HepG2 (cell line): ENCODE measurements at regions not wholly inside any gene's neighbourhood (a gene's known extent, or its start where the extent isn't known, plus 50 kb on each side); places are given as distances from the start of the nearest gene placed in this dataset.
A peak's percentile ranks its signal among the peaks of the same experiment; 100 is the strongest.

Experiments used
- ATAC-seq: fragments of 200-7000 bp; cut with Tn5 transposase; 3 replicates; pipeline ENCODE4 v1.9.1; 2020; ENCODE audit warnings: mild to moderate bottlenecking, moderate library complexity
- BruUV-seq: library from RNA; stranded (reverse); fragments of 400-500 nt; replicated peaks from 2 replicates; lab custom pipeline; 2021; lab: Mats Ljungman, UMichigan
- CTCF ChIA-PET: fragments of 300-600 bp; formaldehyde crosslinking; extraction: SDS; loops from one replicate; lab custom pipeline; 2021; ENCODE audit warnings: low total read pairs, inconsistent platforms, low intra/inter-chr PET ratio; lab: Yijun Ruan, JAX
- POLR2A ChIA-PET: fragments of 350-600 bp; sonication (Branson Sonifier 250); formaldehyde crosslinking; loops from one replicate; lab custom pipeline; 2020; ENCODE audit warnings: antibody characterized with exemption, inconsistent platforms; lab: Yijun Ruan, JAX
- DNase-seq: peaks from one replicate; pipeline ENCODE4 v3.0.0-alpha.2; 2015; ENCODE audit warnings: low spot score
- FAIRE-seq: peaks from 3 replicates; lab custom pipeline; 2011; peaks lifted over from hg19 to GRCh38; lab: Jason Lieb, UNC
- H2AFZ ChIP-seq: one replicate; pipeline ENCODE4 v1.6.1; 2011; ENCODE audit warnings: low read length, inconsistent platforms
- H3K27ac ChIP-seq: fragments of 300-600 bp; 3 replicates; pipeline ENCODE4 v1.8.0; 2011; ENCODE audit warnings: mixed run types, mild to moderate bottlenecking, mixed read lengths, low read length, inconsistent platforms; ENCODE audit not compliant: insufficient read depth; ENCODE audit errors: extremely low read length
- H3K27me3 ChIP-seq, 2 experiments: fragments of 200-600 bp in 1 of 2; 2 replicates in 1 of 2; 3 replicates in 1 of 2; pipeline versions ENCODE4 v1.6.0 to v1.8.0; 2011; ENCODE audit warnings: low read length in 2 of 2, mild to moderate bottlenecking in 2 of 2, moderate library complexity in 2 of 2, inconsistent platforms in 1 of 2; ENCODE audit not compliant: insufficient read depth in 2 of 2, control insufficient read depth in 1 of 2
- H3K36me3 ChIP-seq, 2 experiments: fragments of 200-600 bp in 1 of 2; replicated peaks in 1 of 2; 2 replicates in 1 of 2; 3 replicates in 1 of 2; pipeline versions ENCODE4 v1.5.1 to v1.8.0; 2011; ENCODE audit warnings: low read length in 2 of 2, inconsistent platforms in 1 of 2; ENCODE audit not compliant: insufficient read depth in 2 of 2, control insufficient read depth in 1 of 2
- H3K4me1 ChIP-seq: 2 replicates; pipeline ENCODE4 v1.5.1; 2012; ENCODE audit warnings: low read length, inconsistent platforms; ENCODE audit not compliant: insufficient read depth
- H3K4me2 ChIP-seq: 2 replicates; pipeline ENCODE4 v1.6.0; 2011; ENCODE audit warnings: low read depth, low read length, inconsistent platforms
- H3K4me3 ChIP-seq, 3 experiments: fragments of 200-600 bp in 1 of 3; sonication (generic), shearing (Covaris generic) in 1 of 3; replicated peaks in 1 of 3; 2 replicates each; pipeline ENCODE4 v1.5.1; 2011 to 2016; ENCODE audit warnings: low read length in 3 of 3, inconsistent platforms in 2 of 3, low read depth in 2 of 3, mild to moderate bottlenecking in 2 of 3, control low read depth in 1 of 3, mixed read lengths in 1 of 3; ENCODE audit not compliant: insufficient read depth in 1 of 3
- H3K79me2 ChIP-seq: one replicate; pipeline ENCODE4 v1.6.1; 2011; ENCODE audit warnings: low read length, inconsistent platforms; ENCODE audit not compliant: insufficient read depth
- H3K9ac ChIP-seq: 2 replicates; pipeline ENCODE4 v1.6.0; 2011; ENCODE audit warnings: mild to moderate bottlenecking, low read depth, low read length, inconsistent platforms; ENCODE audit not compliant: insufficient read depth
- H3K9me3 ChIP-seq: 2 replicates; pipeline ENCODE4 v1.5.1; 2012; ENCODE audit warnings: mild to moderate bottlenecking, low read length
- H4K20me1 ChIP-seq: 2 replicates; pipeline ENCODE4 v1.6.0; 2011; ENCODE audit warnings: inconsistent platforms, mild to moderate bottlenecking, low read length, moderate library complexity; ENCODE audit not compliant: insufficient read depth
- CREB1 ChIP-seq, 2 experiments: fragments of 450-650 bp in 1 of 2; IDR thresholded peaks; 2 replicates each; pipeline ENCODE4 v1.6.1; 2016 to 2017; ENCODE audit warnings: control low read depth in 1 of 2, mild to moderate bottlenecking in 1 of 2, missing compliant biosample characterization in 1 of 2, missing genetic modification characterization in 1 of 2
- FOSL2 ChIP-seq: sonication (generic); formaldehyde crosslinking; IDR thresholded peaks from 2 replicates; pipeline ENCODE4 v1.4.0; 2020; ENCODE audit warnings: missing genetic modification reagents
- GLI4 ChIP-seq: sonication (generic); formaldehyde crosslinking; IDR thresholded peaks from 2 replicates; pipeline ENCODE4 v1.5.1; 2020; ENCODE audit warnings: missing genetic modification reagents, mild to moderate bottlenecking, moderate library complexity, borderline replicate concordance
- HMG20A ChIP-seq: IDR thresholded peaks from 2 replicates; pipeline ENCODE4 v1.6.1; 2016; ENCODE audit warnings: borderline replicate concordance
- IRX3 ChIP-seq: sonication (generic); formaldehyde crosslinking; IDR thresholded peaks from 2 replicates; pipeline ENCODE4 v1.8.1; 2023; ENCODE audit warnings: mild to moderate bottlenecking, low read depth, missing genetic modification reagents, borderline replicate concordance
- MAFF ChIP-seq: IDR thresholded peaks from 2 replicates; pipeline ENCODE4 v1.6.1; 2011; ENCODE audit warnings: low read depth, low read length, improper control_type of control experiment
- NFE2L1 ChIP-seq: sonication (generic); formaldehyde crosslinking; IDR thresholded peaks from 2 replicates; pipeline ENCODE4 v1.4.0; 2020; ENCODE audit warnings: missing genetic modification reagents, mild to moderate bottlenecking, borderline replicate concordance
- PHF20 ChIP-seq: sonication (generic); formaldehyde crosslinking; IDR thresholded peaks from 2 replicates; pipeline ENCODE4 v1.5.0; 2020; ENCODE audit warnings: mild to moderate bottlenecking, missing genetic modification reagents
- RARA ChIP-seq: IDR thresholded peaks from 2 replicates; pipeline ENCODE4 v1.6.1; 2016; ENCODE audit warnings: missing genetic modification reagents, missing compliant biosample characterization
- SP1 ChIP-seq, 2 experiments: fragments of 450-650 bp in 1 of 2; sonication (generic) in 1 of 2; formaldehyde crosslinking in 1 of 2; IDR thresholded peaks; 2 replicates each; pipeline versions ENCODE4 v1.4.0 to v1.6.1; 2016 to 2020; ENCODE audit warnings: missing genetic modification reagents in 1 of 2
- SP5 ChIP-seq: IDR thresholded peaks from 2 replicates; pipeline ENCODE4 v1.6.1; 2016; ENCODE audit warnings: low read depth, borderline replicate concordance
- ZNF546 ChIP-seq: sonication (generic); formaldehyde crosslinking; conservative IDR thresholded peaks from 2 replicates; pipeline ENCODE4 v1.8.1; 2023; ENCODE audit warnings: mild to moderate bottlenecking, missing genetic modification reagents
- ZNF552 ChIP-seq: sonication (generic); formaldehyde crosslinking; IDR thresholded peaks from 2 replicates; pipeline ENCODE4 v1.9.0; 2022; ENCODE audit warnings: missing genetic modification reagents, mild to moderate bottlenecking, borderline replicate concordance
- WGBS: methylation state at CpG from one replicate; pipeline ENCODE4 v1.1.6; 2017; ENCODE audit warnings: low lambda C conversion rate; 5-methylcytosine and 5-hydroxymethylcytosine counted together
- in situ Hi-C: cut with HindIII; loops from 2 replicates; pipeline ENCODE4 v1.10.0; 2017; ENCODE audit warnings: low pct_unique_long_range_greater_than_20kb; ENCODE audit not compliant: extremely low pct_ligation_motif_present
- intact Hi-C: fragments of 100-400 bp; cut with micrococcal nuclease; formaldehyde crosslinking; loops from one replicate; pipeline ENCODE4 v1.10.0; 2022; ENCODE audit not compliant: unreplicated experiment
- TF ChIP-seq, protein P1 (sequence below): conservative IDR thresholded peaks from 2 replicates; pipeline ENCODE4 v1.6.1; 2018; ENCODE audit warnings: missing genetic modification reagents

- H3K27me3 ChIP-seq = no peaks in the 10 kb centered on the region; a peak in 1 of 5 replicates
- BruUV-seq = no TSS peak
- H3K4me3 ChIP-seq = no peak overlapping the region
- H3K4me2 ChIP-seq = no peak overlapping the region
- no peaks in the 10 kb centered on the region for H3K9me3 ChIP-seq
- DNase-seq (no peak), FAIRE-seq (no peak), ATAC-seq (no peak)
- H3K27ac ChIP-seq = no peak overlapping the region
- intact Hi-C loops (no loop called here), in situ Hi-C loops (no loop called here)
- H2AFZ ChIP-seq = no peak overlapping the region
- no peak for TF ChIP-seq SP1 (IDR thresholded peaks at IDR 0.05)
- TF ChIP-seq SP1 (CRISPR knock-in tag; IDR thresholded peaks at IDR 0.05) = no peak
- TF ChIP-seq PHF20 (CRISPR knock-in tag) = no peak
- TF ChIP-seq GLI4 = no peak
- TF ChIP-seq, protein P1, sequence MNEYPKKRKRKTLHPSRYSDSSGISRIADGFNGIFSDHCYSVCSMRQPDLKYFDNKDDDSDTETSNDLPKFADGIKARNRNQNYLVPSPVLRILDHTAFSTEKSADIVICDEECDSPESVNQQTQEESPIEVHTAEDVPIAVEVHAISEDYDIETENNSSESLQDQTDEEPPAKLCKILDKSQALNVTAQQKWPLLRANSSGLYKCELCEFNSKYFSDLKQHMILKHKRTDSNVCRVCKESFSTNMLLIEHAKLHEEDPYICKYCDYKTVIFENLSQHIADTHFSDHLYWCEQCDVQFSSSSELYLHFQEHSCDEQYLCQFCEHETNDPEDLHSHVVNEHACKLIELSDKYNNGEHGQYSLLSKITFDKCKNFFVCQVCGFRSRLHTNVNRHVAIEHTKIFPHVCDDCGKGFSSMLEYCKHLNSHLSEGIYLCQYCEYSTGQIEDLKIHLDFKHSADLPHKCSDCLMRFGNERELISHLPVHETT (CRISPR knock-in tag) = no peak
- TF ChIP-seq ZNF552 (CRISPR knock-in tag) = no peak
- TF ChIP-seq SP5 (CRISPR knock-in tag) = no peak
- no peak for TF ChIP-seq NFE2L1 (CRISPR knock-in tag)
- TF ChIP-seq RARA (CRISPR knock-in tag) = no peak
- H4K20me1 ChIP-seq = no peaks in the 10 kb centered on the region
- ChIA-PET CTCF (no interaction called here), POLR2A (no interaction called here)
- no peaks in the 10 kb centered on the region for H3K36me3 ChIP-seq
- WGBS = 4% methylated on average over 1 of the region's 1 CpG
- no peak overlapping the region for H3K9ac ChIP-seq
- H3K4me1 ChIP-seq = peaks cover 7% of the 10 kb centered on the region
- no peaks in the 10 kb centered on the region for H3K79me2 ChIP-seq
Observed at GRCh38 chr2:180657054-180657453, 323.4 kb upstream of the UBE2E3 start.

- in situ Hi-C loops = no loop called here
Observed at GRCh38 chr2:180656455-180656847, 324.0 kb upstream of the UBE2E3 start.

More at GRCh38 chr2:180656455-180656847, 324.0 kb upstream of the UBE2E3 start:
- ChIA-PET POLR2A (no interaction called here), CTCF (no interaction called here)
- Histone ChIP-seq H3K4me3 (no peak overlapping the region), H3K9me3 (no peaks in the 10 kb centered on the region), H3K4me1 (peaks cover 7% of the 10 kb centered on the region), H3K27me3 (no peaks in the 10 kb centered on the region), H3K9ac (no peak overlapping the region), H3K4me2 (no peak overlapping the region), H2AFZ (no peak overlapping the region), H3K36me3 (no peaks in the 10 kb centered on the region), H3K79me2 (no peaks in the 10 kb centered on the region), H4K20me1 (no peaks in the 10 kb centered on the region), H3K27ac (no peak overlapping the region)
- 0% methylated on average over 1 of the region's 1 CpG for WGBS
- ATAC-seq (no peak; the same call in 2 of the 3 replicates), FAIRE-seq (no peak), DNase-seq (peak; percentile 20)
- 0 out of 2 replicates have a peak, but pooled peaks have one; percentile 19 for TF ChIP-seq MAFF
- no peak for TF ChIP-seq ZNF546
- no peak for TF ChIP-seq IRX3
- 0 out of 2 replicates have a peak, but pooled peaks have one; percentile 24 for TF ChIP-seq CREB1 (IDR thresholded peaks at IDR 0.05)
- TF ChIP-seq CREB1 (CRISPR knock-in tag; IDR thresholded peaks at IDR 0.05) = no peak
- TF ChIP-seq FOSL2 (CRISPR knock-in tag) = peak; percentile 47
- TF ChIP-seq HMG20A (CRISPR knock-in tag) = no peak
- intact Hi-C loops = no loop called here
- no TSS peak for BruUV-seq
